Kidney (tissue), 13 donors: ENCODE measurements at regions not wholly inside any gene's neighbourhood (a gene's known extent, or its start where the extent isn't known, plus 50 kb on each side); places are given as distances from the start of the nearest gene placed in this dataset.

Experiments
- DNase-seq, 5 donors: peaks; one replicate each; pipeline ENCODE4 v3.0.0-alpha.2; 2013 to 2020
- FAIRE-seq: peaks from 2 replicates; lab custom pipeline; 2012; peaks lifted over from hg19 to GRCh38; lab: Jason Lieb, UNC
- H3K27ac ChIP-seq, 2 donors: one replicate each; pipeline ENCODE4 v1.7.0; 2013; ENCODE audit warnings: low read depth in 2 of 2, low read length in 2 of 2, inconsistent platforms in 1 of 2
- H3K27me3 ChIP-seq: one replicate; pipeline ENCODE4 v1.7.1; 2013; ENCODE audit warnings: low read length, inconsistent platforms; ENCODE audit not compliant: control insufficient read depth, insufficient read depth
- H3K36me3 ChIP-seq, 3 donors: one replicate each; pipeline versions ENCODE4 v1.7.0 to v1.7.1; 2013; ENCODE audit warnings: low read length in 3 of 3, control low read depth in 1 of 3, inconsistent platforms in 1 of 3; ENCODE audit not compliant: insufficient read depth in 3 of 3, control insufficient read depth in 2 of 3
- H3K4me1 ChIP-seq, 3 donors: one replicate each; pipeline versions ENCODE4 v1.7.0 to v1.7.1; 2013; ENCODE audit warnings: low read length in 3 of 3, inconsistent platforms in 1 of 3, low read depth in 1 of 3; ENCODE audit not compliant: control insufficient read depth in 2 of 3, insufficient read depth in 2 of 3
- H3K4me3 ChIP-seq, 3 donors: one replicate each; pipeline versions ENCODE4 v1.7.0 to v1.8.1; 2013; ENCODE audit warnings: low read length in 3 of 3, control low read depth in 1 of 3, inconsistent platforms in 1 of 3
- H3K9ac ChIP-seq, 3 donors: one replicate each; pipeline versions ENCODE4 v1.7.0 to v1.7.1; 2013; ENCODE audit warnings: low read length in 3 of 3, control low read depth in 1 of 3, inconsistent platforms in 1 of 3
- H3K9me3 ChIP-seq, 3 donors: one replicate each; pipeline versions ENCODE4 v1.7.0 to v1.7.1; 2013; ENCODE audit warnings: low read length in 3 of 3, control low read depth in 1 of 3, inconsistent platforms in 1 of 3; ENCODE audit not compliant: control insufficient read depth in 2 of 3, insufficient read depth in 1 of 3
- intact Hi-C: fragments of 100-400 bp; cut with DNase I; formaldehyde crosslinking; loops from one replicate; pipeline ENCODE4 v1.11.1; 2022
- TF ChIP-seq, protein P1 (sequence below): IDR thresholded peaks from 3 replicates; pipeline ENCODE4 v1.5.1; 2012; ENCODE audit warnings: mild to moderate bottlenecking, moderate library complexity, borderline replicate concordance; ENCODE audit not compliant: insufficient read depth; ENCODE audit errors: extremely low read depth
- donor health status: control.
- donor health status: control.
- donor health status: control.
- donor health status: control.
- donor health status: control.
- donor health status: DM: yes; HTN: yes; CAD: no.
- donor health status: Normal renal cell carcinoma (clear cell type).

DNA sequence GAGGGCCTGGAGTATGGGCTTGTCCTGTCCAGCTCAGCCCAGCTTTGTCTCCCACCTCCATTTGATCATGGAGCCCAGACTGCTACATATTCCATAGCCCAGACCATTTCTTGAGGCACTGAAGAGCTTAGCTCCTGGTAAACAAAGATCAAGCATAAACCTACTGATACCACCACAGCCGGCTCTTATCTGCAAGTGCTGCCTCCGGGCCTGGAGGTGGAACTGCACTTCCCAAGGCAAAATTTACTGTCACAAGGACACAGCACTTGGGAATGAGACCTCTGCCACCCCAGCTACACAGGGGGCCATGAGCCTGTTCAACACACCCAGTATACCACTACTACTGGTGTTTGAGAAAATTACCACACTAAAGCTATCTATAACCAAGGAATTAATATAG lies 53.7 kb upstream of the PLSCR5 start:
- Histone ChIP-seq H3K27ac (no peak overlapping the region), H3K9me3 (no peaks in the 10 kb centered on the region), H3K27me3 (no peaks in the 10 kb centered on the region), H3K9ac (no peak overlapping the region), H3K4me3 (no peak overlapping the region), H3K36me3 (no peaks in the 10 kb centered on the region), H3K4me1 (no peaks in the 10 kb centered on the region)
- FAIRE-seq (no peak), DNase-seq (no peak)
- intact Hi-C loops: no loop called here
- TF ChIP-seq, protein P1, sequence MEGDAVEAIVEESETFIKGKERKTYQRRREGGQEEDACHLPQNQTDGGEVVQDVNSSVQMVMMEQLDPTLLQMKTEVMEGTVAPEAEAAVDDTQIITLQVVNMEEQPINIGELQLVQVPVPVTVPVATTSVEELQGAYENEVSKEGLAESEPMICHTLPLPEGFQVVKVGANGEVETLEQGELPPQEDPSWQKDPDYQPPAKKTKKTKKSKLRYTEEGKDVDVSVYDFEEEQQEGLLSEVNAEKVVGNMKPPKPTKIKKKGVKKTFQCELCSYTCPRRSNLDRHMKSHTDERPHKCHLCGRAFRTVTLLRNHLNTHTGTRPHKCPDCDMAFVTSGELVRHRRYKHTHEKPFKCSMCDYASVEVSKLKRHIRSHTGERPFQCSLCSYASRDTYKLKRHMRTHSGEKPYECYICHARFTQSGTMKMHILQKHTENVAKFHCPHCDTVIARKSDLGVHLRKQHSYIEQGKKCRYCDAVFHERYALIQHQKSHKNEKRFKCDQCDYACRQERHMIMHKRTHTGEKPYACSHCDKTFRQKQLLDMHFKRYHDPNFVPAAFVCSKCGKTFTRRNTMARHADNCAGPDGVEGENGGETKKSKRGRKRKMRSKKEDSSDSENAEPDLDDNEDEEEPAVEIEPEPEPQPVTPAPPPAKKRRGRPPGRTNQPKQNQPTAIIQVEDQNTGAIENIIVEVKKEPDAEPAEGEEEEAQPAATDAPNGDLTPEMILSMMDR: no peak

DNA sequence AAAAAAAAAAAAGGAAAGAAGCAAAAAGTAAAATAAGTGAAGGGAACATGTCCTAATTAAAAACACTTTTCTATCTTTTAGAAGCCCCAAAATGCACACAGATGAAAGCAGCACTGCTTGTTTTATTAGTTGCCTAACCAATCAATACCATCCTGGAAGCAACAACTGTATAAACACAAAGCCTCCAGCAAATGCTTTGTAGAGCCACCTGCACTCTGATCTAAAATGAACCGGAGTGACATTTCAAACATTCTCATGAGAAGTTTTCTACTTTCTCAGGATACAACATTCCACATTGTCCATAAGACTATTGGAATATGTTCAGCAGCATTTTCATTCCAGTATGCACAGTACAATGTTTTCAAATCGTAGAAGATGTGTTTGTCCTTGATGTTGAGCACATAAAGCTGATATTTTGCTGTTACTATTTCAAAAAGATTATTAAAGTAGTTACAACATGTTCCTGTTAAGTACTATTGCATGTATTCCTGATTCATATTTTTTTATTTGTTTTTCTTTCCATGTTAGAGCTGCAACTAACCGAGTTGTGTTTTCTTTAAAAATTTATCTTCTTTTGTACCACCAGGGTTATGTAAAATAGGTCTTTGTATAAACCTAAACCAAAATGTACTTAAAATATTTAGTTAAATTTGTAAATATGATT lies 50.3 kb upstream of the PLSCR5 start:
- H3K27ac ChIP-seq: no peak overlapping the region
- no peak overlapping the region for H3K4me3 ChIP-seq
- intact Hi-C loops: no loop called here
- no peaks in the 10 kb centered on the region for H3K9me3 ChIP-seq
- TF ChIP-seq, protein P1: no peak
- no peaks in the 10 kb centered on the region for H3K4me1 ChIP-seq
- H3K36me3 ChIP-seq: no peaks in the 10 kb centered on the region
- no peak for DNase-seq
- H3K9ac ChIP-seq: no peak overlapping the region
- H3K27me3 ChIP-seq: no peaks in the 10 kb centered on the region
- no peak for FAIRE-seq
